ENCODE measurements at regions not wholly inside any gene's neighbourhood (a gene's known extent, or its start where the extent isn't known, plus 50 kb on each side); places are given as distances from the start of the nearest gene placed in this dataset.

DNA sequence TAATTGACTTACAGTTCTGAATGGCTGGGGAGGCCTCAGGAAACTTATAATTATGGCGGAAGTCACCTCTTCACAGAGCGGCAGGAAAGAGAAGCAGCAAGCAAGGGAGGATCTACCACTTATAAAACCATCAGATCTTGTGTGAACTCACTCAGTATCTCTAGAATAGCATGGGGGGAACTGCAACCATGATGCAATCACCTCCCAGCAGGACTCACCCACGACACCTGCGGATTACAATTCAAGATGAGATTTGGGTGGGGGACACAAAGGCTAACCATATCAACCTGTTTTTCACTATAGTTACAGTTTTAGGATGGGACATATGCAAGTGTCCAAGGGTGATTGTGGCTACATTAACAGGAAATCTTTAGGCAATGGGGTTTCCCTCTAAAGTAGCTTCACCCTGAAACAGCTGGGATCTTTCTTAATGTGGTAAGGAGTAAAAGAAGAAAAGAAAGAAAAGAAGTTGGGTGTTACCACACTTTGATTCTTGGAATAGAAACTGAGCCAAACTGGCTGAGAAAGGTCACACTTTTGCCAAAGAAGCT lies 453.8 kb downstream of the OTOL1 start:
- Mint-ChIP-seq H3K27ac (no peak overlapping the region), H3K9me3 (ENCODE audit: low read depth) (peaks cover 2% of the 10 kb centered on the region), H3K4me1 (ENCODE audit: low read depth) (no peaks in the 10 kb centered on the region), H3K4me3 (ENCODE audit: low read depth) (no peak overlapping the region), H3K27me3 (no peaks in the 10 kb centered on the region), H3K36me3 (ENCODE audit: insufficient read depth) (no peaks in the 10 kb centered on the region)
- DNase-seq (ENCODE audit: low spot score, unreplicated experiment) = no peak
- TF ChIP-seq, protein P1, sequence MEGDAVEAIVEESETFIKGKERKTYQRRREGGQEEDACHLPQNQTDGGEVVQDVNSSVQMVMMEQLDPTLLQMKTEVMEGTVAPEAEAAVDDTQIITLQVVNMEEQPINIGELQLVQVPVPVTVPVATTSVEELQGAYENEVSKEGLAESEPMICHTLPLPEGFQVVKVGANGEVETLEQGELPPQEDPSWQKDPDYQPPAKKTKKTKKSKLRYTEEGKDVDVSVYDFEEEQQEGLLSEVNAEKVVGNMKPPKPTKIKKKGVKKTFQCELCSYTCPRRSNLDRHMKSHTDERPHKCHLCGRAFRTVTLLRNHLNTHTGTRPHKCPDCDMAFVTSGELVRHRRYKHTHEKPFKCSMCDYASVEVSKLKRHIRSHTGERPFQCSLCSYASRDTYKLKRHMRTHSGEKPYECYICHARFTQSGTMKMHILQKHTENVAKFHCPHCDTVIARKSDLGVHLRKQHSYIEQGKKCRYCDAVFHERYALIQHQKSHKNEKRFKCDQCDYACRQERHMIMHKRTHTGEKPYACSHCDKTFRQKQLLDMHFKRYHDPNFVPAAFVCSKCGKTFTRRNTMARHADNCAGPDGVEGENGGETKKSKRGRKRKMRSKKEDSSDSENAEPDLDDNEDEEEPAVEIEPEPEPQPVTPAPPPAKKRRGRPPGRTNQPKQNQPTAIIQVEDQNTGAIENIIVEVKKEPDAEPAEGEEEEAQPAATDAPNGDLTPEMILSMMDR (IDR thresholded peaks at IDR 0.05; ENCODE audit: unreplicated experiment) = no peak

DNA sequence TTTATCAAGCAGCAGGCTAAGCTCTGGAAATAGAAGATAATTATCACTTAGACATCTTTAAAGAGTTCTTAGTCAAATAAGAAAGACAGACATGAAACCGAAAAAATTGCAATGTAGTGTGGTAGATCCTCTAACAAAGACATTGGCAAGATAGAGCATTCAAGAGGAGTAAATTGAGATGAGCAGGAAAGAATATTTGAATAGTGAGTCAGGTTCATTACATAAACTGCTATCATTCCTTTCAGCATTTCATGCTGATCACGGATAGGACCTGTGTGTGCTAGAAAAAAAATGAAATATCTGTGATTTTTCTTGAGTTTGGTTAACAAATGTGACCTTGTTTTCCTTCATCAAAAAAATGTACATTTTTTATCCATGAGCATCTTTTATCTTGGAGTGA lies 460.9 kb downstream of the OTOL1 start:
- TF ChIP-seq, protein P1 (IDR thresholded peaks at IDR 0.05; ENCODE audit: unreplicated experiment) = no peak
- no peak for DNase-seq (ENCODE audit: low spot score, unreplicated experiment)
- H3K27me3 Mint-ChIP-seq = no peaks in the 10 kb centered on the region
- no peak overlapping the region for H3K4me3 Mint-ChIP-seq (ENCODE audit: low read depth)
- no peak overlapping the region for H3K27ac Mint-ChIP-seq
- no peaks in the 10 kb centered on the region for H3K36me3 Mint-ChIP-seq (ENCODE audit: insufficient read depth)
- H3K9me3 Mint-ChIP-seq (ENCODE audit: low read depth) = no peaks in the 10 kb centered on the region
- H3K4me1 Mint-ChIP-seq (ENCODE audit: low read depth) = no peaks in the 10 kb centered on the region

- Mint-ChIP-seq H3K27me3 (no peaks in the 10 kb centered on the region), H3K27ac (no peak overlapping the region), H3K4me1 (ENCODE audit: low read depth) (no peaks in the 10 kb centered on the region), H3K36me3 (ENCODE audit: insufficient read depth) (no peaks in the 10 kb centered on the region), H3K9me3 (ENCODE audit: low read depth) (peaks cover 5% of the 10 kb centered on the region), H3K4me3 (ENCODE audit: low read depth) (no peak overlapping the region)
- DNase-seq (ENCODE audit: low spot score, unreplicated experiment) = no peak
- TF ChIP-seq, protein P1 (IDR thresholded peaks at IDR 0.05; ENCODE audit: unreplicated experiment) = no peak
These were observed 468.2 kb downstream of the OTOL1 start for GRCh38 chr3:161964857-161965256.

- Mint-ChIP-seq H3K9me3 (ENCODE audit: low read depth) (no peaks in the 10 kb centered on the region), H3K27me3 (no peaks in the 10 kb centered on the region), H3K36me3 (ENCODE audit: insufficient read depth) (no peaks in the 10 kb centered on the region), H3K27ac (no peak overlapping the region), H3K4me3 (ENCODE audit: low read depth) (no peak overlapping the region), H3K4me1 (ENCODE audit: low read depth) (no peaks in the 10 kb centered on the region)
- no peak for DNase-seq (ENCODE audit: low spot score, unreplicated experiment)
- TF ChIP-seq, protein P1 (IDR thresholded peaks at IDR 0.05; ENCODE audit: unreplicated experiment) = no peak
These were observed 473.3 kb downstream of the OTOL1 start for GRCh38 chr3:161969867-161970266.

DNA sequence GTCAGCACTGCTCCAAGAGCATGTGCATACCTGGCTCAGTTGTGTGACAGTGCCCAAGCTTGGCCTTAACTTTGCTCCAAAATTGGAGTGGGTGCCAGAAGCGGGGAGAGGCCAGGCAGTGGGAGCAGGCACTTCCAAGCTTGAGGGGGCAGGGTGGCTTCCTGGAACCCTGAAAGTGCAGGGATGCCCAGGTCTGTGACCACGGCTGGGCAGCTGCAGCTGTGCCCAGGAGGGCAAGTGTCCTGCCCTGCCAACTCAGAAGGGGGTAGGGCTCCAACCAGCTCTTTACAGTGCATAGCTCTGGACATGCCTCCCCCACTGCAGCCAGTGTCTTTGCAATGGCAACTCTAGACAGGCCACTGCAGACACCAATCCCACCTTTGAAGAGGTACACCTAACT lies 478.6 kb downstream of the OTOL1 start:
- Mint-ChIP-seq H3K27me3 (no peaks in the 10 kb centered on the region), H3K9me3 (ENCODE audit: low read depth) (no peaks in the 10 kb centered on the region), H3K4me3 (ENCODE audit: low read depth) (no peak overlapping the region), H3K4me1 (ENCODE audit: low read depth) (no peaks in the 10 kb centered on the region), H3K36me3 (ENCODE audit: insufficient read depth) (no peaks in the 10 kb centered on the region), H3K27ac (peak overlapping the region; percentile 67)
- TF ChIP-seq, protein P1 (IDR thresholded peaks at IDR 0.05; ENCODE audit: unreplicated experiment) = no peak
- DNase-seq (ENCODE audit: low spot score, unreplicated experiment) = no peak

All from progenitor cell of endocrine pancreas (in vitro differentiated cells).